Uterus (tissue), 2 donors: ENCODE measurements at regions not wholly inside any gene's neighbourhood (a gene's known extent, or its start where the extent isn't known, plus 50 kb on each side); places are given as distances from the start of the nearest gene placed in this dataset.

ENCODE experiments used
- POLR2A ChIP-seq, 2 donors: fragments of 450-650 bp; IDR thresholded peaks; one replicate each; pipeline ENCODE4 v1.6.1; 2016; ENCODE audit warnings: antibody characterized with exemption in 2 of 2, mild to moderate bottlenecking in 1 of 2, moderate library complexity in 1 of 2
- TF ChIP-seq, protein P1 (sequence below), 4 experiments: fragments of 200-600 bp in 2 of 4; fragments of 450-650 bp in 2 of 4; sonication (generic) in 2 of 4; IDR thresholded peaks; one replicate each; pipeline ENCODE4 v1.5.1; 2016 to 2019; ENCODE audit warnings: antibody characterized with exemption in 4 of 4, mild to moderate bottlenecking in 2 of 4, moderate library complexity in 1 of 4

DNA sequence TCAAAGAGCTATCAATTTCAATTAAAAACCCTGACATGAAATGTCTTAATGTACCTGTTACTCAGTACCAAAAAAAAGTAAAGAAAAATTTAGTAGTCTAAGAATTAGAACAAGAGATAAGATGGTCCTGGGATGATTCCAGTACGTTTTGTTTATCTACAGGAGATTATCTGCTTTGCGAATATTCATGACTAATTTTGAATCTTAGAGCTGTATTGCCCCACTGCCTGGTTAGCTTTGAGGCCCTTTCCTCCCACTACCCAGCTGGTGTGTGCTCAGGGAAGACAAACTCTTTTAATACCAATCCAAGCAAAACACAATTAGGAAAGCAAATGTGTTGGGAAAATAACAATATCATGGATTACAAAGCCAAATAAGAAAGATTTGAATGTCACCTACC, 263.5 kb downstream of the FOXG1 start:
- no peak for TF ChIP-seq POLR2A (IDR thresholded peaks at IDR 0.05)
- TF ChIP-seq, protein P1, sequence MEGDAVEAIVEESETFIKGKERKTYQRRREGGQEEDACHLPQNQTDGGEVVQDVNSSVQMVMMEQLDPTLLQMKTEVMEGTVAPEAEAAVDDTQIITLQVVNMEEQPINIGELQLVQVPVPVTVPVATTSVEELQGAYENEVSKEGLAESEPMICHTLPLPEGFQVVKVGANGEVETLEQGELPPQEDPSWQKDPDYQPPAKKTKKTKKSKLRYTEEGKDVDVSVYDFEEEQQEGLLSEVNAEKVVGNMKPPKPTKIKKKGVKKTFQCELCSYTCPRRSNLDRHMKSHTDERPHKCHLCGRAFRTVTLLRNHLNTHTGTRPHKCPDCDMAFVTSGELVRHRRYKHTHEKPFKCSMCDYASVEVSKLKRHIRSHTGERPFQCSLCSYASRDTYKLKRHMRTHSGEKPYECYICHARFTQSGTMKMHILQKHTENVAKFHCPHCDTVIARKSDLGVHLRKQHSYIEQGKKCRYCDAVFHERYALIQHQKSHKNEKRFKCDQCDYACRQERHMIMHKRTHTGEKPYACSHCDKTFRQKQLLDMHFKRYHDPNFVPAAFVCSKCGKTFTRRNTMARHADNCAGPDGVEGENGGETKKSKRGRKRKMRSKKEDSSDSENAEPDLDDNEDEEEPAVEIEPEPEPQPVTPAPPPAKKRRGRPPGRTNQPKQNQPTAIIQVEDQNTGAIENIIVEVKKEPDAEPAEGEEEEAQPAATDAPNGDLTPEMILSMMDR (IDR thresholded peaks at IDR 0.05), result no peak
